ENCODE measurements at regions not wholly inside any gene's neighbourhood (a gene's known extent, or its start where the extent isn't known, plus 50 kb on each side); places are given as distances from the start of the nearest gene placed in this dataset.

GRCh38 chr3:163927521-163927920 lies 1150.8 kb downstream of the SI start:
- Histone ChIP-seq H3K36me3 (no peaks in the 10 kb centered on the region), H3K4me2 (no peak overlapping the region), H3K9ac (no peak overlapping the region), H3K9me3 (replicated peaks in 1 of 11) (no peaks in the 10 kb centered on the region), H3K4me1 (no peaks in the 10 kb centered on the region), H3K4me3 (no peak overlapping the region), H3K27ac (no peak overlapping the region), H4K20me1 (no peaks in the 10 kb centered on the region), H3K27me3 (no peaks in the 10 kb centered on the region)
- TF ChIP-seq Cebpa-rat (IDR thresholded peaks at IDR 0.05), result no peak

DNA sequence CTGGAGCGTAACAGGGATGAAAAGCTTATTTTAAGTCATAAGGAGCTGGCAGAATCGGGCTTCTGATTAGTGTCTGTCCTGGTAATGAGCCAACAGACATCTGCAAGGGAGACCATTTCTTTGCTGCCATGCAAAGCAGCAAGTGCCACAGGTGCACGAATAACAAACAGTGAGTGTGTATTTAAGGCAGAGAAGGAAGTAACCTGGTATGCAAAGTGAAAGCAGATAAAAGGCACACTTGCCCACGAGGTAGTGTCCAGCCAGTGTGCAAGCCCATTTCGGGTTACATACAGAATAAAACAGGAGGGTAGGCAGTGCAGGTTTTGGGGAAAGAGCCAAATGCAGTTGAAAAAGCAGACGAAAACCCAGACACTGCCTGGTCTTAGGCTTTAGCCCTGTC lies 1153.7 kb downstream of the SI start:
- no peak overlapping the region for H3K9ac ChIP-seq
- H3K36me3 ChIP-seq, result no peaks in the 10 kb centered on the region
- no peak overlapping the region for H3K27ac ChIP-seq
- H3K4me1 ChIP-seq, result no peaks in the 10 kb centered on the region
- H3K4me3 ChIP-seq, result no peak overlapping the region
- no peak overlapping the region for H3K4me2 ChIP-seq
- H3K27me3 ChIP-seq, result no peaks in the 10 kb centered on the region
- H4K20me1 ChIP-seq, result no peaks in the 10 kb centered on the region
- TF ChIP-seq Cebpa-rat (IDR thresholded peaks at IDR 0.05), result no peak
- H3K9me3 ChIP-seq (replicated peaks in 1 of 11), result no peaks in the 10 kb centered on the region

DNA sequence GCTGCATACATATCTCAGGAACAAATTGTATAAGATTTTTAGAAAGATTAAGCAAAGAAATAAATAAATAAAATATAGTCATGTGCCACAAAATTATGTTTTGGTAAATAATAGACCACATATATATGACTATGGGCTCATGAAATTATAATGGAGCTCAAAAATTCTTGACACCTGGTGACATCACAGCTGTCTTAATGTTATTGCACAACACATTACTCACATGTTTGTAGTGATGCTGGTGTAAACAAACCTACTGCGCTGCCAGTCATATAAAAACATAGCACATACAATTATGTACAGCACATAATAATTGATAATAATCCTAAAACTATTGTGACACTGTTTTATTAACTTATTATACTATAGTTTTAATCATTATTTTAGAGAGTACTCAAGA lies 1159.1 kb downstream of the SI start:
- no peaks in the 10 kb centered on the region for H3K4me1 ChIP-seq

DNA sequence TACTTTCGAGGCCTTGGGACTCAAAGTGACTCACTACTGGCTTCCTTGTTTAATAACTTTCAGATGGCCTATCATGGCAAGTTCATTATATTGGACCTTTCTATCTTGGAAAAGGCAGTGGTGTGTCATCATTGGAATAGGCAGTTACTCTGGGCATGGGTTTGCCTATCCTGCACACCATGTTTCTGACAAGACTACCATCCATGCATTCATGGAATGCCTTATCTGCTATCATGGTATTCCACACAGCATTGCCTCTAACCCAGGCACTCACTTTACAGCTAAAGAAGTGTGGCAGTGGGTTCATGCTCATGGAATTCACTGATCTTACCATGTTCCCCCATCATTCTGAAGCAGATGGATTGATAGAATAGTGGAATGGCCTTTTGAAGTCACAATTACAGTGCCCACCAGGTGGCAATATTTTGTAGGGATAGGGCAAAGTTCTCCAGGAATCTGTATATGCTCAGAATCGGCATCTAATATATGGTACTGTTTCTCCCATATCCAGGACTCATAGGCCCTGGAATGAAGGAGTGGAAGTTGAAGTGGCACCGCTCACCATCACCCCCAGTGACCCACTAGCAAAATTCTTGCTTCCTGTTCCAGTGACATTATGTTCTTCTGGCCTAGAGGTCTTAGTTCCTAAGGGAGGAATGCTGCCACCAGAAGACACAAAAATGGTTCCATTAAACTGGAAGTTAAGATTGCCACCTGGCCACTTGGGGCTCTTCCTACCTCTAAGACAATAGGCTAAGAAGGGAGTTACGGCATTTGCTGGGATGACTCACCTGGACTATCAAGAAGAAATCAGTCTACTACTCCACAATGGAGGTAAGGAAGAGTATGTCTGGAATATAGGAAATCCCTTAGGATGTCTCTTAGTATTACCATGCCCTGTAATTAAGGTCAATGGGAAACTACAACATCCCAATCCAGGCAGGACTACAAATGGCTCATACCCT lies 1161.4 kb downstream of the SI start:
- H3K9me3 ChIP-seq (replicated peaks in 1 of 11), result no peaks in the 10 kb centered on the region
- H4K20me1 ChIP-seq, result no peaks in the 10 kb centered on the region
- no peaks in the 10 kb centered on the region for H3K4me1 ChIP-seq
- no peak overlapping the region for H3K4me2 ChIP-seq
- no peaks in the 10 kb centered on the region for H3K36me3 ChIP-seq
- no peak for TF ChIP-seq Cebpa-rat (IDR thresholded peaks at IDR 0.05)
- H3K27me3 ChIP-seq, result no peaks in the 10 kb centered on the region
- no peak overlapping the region for H3K9ac ChIP-seq
- H3K27ac ChIP-seq, result no peak overlapping the region
- H3K4me3 ChIP-seq, result no peak overlapping the region

More for the DNA sequence above, 1159.1 kb downstream of the SI start:
- Histone ChIP-seq H3K4me3 (no peak overlapping the region), H3K9ac (no peak overlapping the region), H3K36me3 (no peaks in the 10 kb centered on the region), H3K27me3 (no peaks in the 10 kb centered on the region), H3K27ac (no peak overlapping the region), H3K9me3 (replicated peaks in 1 of 11) (no peaks in the 10 kb centered on the region), H4K20me1 (no peaks in the 10 kb centered on the region), H3K4me2 (no peak overlapping the region)
- no peak for TF ChIP-seq Cebpa-rat (IDR thresholded peaks at IDR 0.05)

DNA sequence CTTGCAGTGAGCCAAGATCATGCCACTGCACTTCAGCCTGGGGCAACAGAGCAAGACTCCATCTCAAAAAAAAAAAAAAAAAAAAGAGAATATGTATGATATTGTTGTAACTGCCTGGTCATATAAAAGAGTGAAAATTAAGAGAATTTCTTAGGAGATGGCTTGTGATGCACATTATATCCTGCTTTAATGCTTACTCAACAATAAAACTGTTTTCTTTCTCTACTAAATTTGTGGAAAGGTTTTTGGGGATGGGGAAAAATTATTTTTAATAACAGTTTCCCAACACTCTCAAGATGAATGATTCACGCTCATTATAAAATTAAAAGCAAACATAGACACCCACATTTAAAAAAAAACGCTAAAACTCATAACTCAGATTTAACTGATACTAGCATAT lies 1163.0 kb downstream of the SI start:
- Histone ChIP-seq H3K9ac (no peak overlapping the region), H3K4me2 (no peak overlapping the region), H3K27ac (no peak overlapping the region), H3K9me3 (replicated peaks in 1 of 11) (no peaks in the 10 kb centered on the region), H3K27me3 (no peaks in the 10 kb centered on the region), H3K4me3 (no peak overlapping the region), H3K4me1 (no peaks in the 10 kb centered on the region), H4K20me1 (no peaks in the 10 kb centered on the region), H3K36me3 (no peaks in the 10 kb centered on the region)
- no peak for TF ChIP-seq Cebpa-rat (IDR thresholded peaks at IDR 0.05)

DNA sequence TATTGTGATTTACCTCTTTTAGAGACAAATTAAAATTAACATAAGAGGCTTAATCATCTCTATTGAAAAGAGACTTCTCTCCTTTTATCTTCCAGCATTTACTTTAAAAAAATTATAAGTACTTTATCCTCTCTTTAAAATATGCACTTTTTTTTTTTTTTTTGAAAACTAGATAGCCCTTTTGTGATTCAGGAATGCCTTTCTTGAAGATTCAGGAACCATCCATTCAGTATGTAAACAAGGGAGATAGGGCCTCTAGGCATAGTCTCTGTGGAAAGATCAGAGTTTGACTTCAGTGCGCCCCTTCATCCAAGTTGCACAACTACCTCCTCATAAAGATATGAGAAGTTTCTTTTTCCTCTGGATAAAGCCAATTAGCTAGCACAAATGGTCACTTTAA lies 1163.7 kb downstream of the SI start:
- H3K27ac ChIP-seq, result no peak overlapping the region
- H3K4me3 ChIP-seq, result no peak overlapping the region
- H4K20me1 ChIP-seq, result no peaks in the 10 kb centered on the region
- H3K4me2 ChIP-seq, result no peak overlapping the region
- H3K4me1 ChIP-seq, result no peaks in the 10 kb centered on the region
- no peak for TF ChIP-seq Cebpa-rat (IDR thresholded peaks at IDR 0.05)
- no peaks in the 10 kb centered on the region for H3K27me3 ChIP-seq
- no peaks in the 10 kb centered on the region for H3K9me3 ChIP-seq (replicated peaks in 1 of 11)
- no peak overlapping the region for H3K9ac ChIP-seq
- no peaks in the 10 kb centered on the region for H3K36me3 ChIP-seq

DNA sequence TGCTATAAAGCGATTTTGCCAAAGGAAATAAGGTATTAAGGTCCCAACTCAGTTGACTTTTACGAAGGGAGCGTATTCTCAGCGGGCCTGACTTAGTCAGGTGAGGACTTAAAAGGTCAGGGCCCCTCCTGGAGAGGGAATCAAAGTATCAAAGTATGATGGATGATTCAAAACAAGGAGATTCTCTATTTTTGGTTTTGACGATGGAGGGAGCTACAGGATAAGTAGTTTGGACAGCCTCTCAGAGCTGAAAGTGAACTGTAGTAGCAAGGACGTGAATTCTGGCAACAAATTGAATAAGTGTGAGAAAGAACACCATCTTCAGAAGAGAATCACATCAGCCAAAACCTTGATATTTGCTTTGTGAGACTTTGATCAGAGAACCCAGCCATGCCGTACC lies 1186.5 kb downstream of the SI start:
- H3K4me2 ChIP-seq, result no peak overlapping the region
- no peak overlapping the region for H3K27ac ChIP-seq
- H3K36me3 ChIP-seq, result no peaks in the 10 kb centered on the region
- no peak overlapping the region for H3K4me3 ChIP-seq
- H3K27me3 ChIP-seq, result no peaks in the 10 kb centered on the region
- H4K20me1 ChIP-seq, result no peaks in the 10 kb centered on the region
- TF ChIP-seq Cebpa-rat (IDR thresholded peaks at IDR 0.05), result no peak
- no peaks in the 10 kb centered on the region for H3K4me1 ChIP-seq
- no peaks in the 10 kb centered on the region for H3K9me3 ChIP-seq (replicated peaks in 1 of 11)
- H3K9ac ChIP-seq, result no peak overlapping the region

DNA sequence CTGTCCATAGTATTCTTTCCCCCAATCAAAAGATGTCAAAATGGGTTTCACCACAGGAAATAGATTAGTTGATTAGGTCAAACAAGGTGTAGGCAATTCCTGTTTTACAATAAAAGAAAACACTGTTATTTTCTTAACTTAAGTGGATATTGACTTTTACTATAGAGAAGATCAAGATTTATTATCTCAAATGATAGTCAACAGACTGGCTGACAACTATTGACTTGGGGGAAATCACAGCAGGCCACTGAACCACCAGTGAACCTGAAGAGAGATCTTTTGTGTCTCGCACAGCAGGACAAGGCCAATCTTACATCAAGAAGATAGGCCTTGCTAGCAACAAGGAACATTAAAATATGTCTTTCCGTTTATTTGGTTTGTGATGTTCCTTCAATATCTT lies 1187.6 kb downstream of the SI start:
- H3K27ac ChIP-seq, result no peak overlapping the region
- H3K27me3 ChIP-seq, result no peaks in the 10 kb centered on the region
- H3K36me3 ChIP-seq, result no peaks in the 10 kb centered on the region
- no peak overlapping the region for H3K9ac ChIP-seq
- H3K4me2 ChIP-seq, result no peak overlapping the region
- H3K9me3 ChIP-seq (replicated peaks in 1 of 11), result no peaks in the 10 kb centered on the region
- no peak for TF ChIP-seq Cebpa-rat (IDR thresholded peaks at IDR 0.05)
- no peak overlapping the region for H3K4me3 ChIP-seq
- no peaks in the 10 kb centered on the region for H4K20me1 ChIP-seq
- no peaks in the 10 kb centered on the region for H3K4me1 ChIP-seq

DNA sequence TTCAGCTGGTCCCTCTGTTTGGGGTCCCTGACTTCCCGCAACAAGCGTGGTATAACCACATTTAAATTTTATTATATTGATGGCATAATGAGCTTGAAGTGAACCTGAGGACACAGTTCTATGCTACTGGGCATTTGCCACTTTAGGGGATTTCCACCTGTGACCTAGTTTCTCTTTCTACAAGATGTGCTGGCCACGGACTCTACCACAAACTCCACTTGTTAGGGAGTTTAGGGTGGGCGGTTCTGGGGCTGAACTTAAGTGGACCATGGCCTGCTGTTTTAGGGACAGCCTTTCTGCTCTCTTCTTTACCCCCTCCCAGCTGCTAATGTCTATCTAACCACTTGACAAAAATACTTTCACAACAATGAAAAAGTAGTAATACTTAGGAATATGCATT lies 1199.1 kb downstream of the SI start:
- Histone ChIP-seq H3K4me3 (no peak overlapping the region), H3K4me2 (no peak overlapping the region), H3K4me1 (no peaks in the 10 kb centered on the region), H3K27ac (no peak overlapping the region), H4K20me1 (no peaks in the 10 kb centered on the region), H3K27me3 (no peaks in the 10 kb centered on the region), H3K9me3 (replicated peaks in 1 of 11) (peaks cover 13 to 23% (median 18%) of the 10 kb centered on the region in 11 experiments), H3K36me3 (no peaks in the 10 kb centered on the region), H3K9ac (no peak overlapping the region)
- TF ChIP-seq Cebpa-rat (IDR thresholded peaks at IDR 0.05), result no peak

DNA sequence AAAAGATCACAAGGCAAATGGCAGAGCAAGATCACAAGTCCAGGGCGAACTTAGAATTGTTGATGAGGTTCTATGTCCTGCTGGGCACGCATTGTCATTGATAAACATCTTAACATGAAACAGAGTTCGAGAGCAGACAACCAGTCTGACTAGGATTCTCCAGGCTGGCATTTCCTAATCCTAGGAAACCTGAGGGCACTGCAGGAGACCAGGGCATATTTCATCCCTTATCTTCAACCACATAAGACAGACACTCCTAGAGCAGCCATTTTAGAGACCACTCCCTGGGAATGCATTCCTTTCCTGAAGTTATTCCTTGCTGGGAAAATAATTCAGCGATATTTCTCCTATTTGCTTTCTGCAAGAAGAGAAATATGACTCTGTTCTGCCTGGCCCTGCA lies 1199.9 kb downstream of the SI start:
- Histone ChIP-seq H3K27me3 (no peaks in the 10 kb centered on the region), H3K27ac (no peak overlapping the region), H3K9ac (no peak overlapping the region), H3K4me1 (no peaks in the 10 kb centered on the region), H3K4me3 (no peak overlapping the region), H3K4me2 (no peak overlapping the region), H3K36me3 (no peaks in the 10 kb centered on the region), H4K20me1 (no peaks in the 10 kb centered on the region), H3K9me3 (replicated peaks in 1 of 11) (peaks cover 13 to 23% (median 18%) of the 10 kb centered on the region in 11 experiments)
- TF ChIP-seq Cebpa-rat (IDR thresholded peaks at IDR 0.05), result no peak

Measured in BLaER1 treated with 17β-estradiol and CSF1 and Interleukin-3, amounts not matched to agents 10 nM and 100 nM (cell line).